GM19463 (cell line): ENCODE measurements at regions not wholly inside any gene's neighbourhood (a gene's known extent, or its start where the extent isn't known, plus 50 kb on each side); places are given as distances from the start of the nearest gene placed in this dataset.

Source experiments
- ATAC-seq: cut with Tn5 transposase; IDR thresholded peaks from one replicate; pipeline ENCODE4 v1.9.1; 2021; ENCODE audit warnings: mild to moderate bottlenecking, moderate library complexity; ENCODE audit not compliant: unreplicated experiment

DNA sequence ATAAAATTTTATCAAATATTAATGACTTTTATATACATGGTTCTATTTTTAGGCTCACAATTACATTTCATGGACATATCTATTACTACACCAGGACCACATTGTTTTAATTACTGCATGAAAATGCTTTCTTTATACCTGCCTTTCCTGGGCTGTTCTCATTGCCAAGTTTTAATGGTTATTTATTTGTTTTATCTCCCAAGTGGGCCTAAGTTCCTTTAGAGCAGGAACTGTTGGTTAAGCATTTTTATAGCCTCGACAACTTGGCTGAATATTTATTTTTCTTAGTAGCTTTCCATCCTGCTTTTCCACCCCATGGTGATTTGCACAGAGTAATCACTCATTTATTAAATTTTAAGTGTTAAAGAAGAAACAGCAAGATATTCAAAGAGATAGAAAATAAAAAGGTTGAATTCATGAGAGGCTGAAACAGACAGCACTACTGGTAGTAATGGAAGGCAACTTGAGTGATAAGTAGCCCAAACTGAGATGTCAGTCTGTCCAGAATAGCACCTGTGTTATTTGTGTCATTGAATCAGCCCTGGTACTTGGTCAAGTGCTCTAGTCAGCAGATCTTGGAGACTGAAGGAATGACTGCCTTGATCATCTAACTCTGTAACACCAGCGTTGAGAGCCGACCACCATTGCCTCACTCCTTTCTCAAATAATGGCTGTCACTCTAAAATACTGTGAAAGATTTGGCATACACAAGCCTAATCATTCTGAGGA lies 119.1 kb upstream of the EGLN3 start:
- no peak for ATAC-seq

DNA sequence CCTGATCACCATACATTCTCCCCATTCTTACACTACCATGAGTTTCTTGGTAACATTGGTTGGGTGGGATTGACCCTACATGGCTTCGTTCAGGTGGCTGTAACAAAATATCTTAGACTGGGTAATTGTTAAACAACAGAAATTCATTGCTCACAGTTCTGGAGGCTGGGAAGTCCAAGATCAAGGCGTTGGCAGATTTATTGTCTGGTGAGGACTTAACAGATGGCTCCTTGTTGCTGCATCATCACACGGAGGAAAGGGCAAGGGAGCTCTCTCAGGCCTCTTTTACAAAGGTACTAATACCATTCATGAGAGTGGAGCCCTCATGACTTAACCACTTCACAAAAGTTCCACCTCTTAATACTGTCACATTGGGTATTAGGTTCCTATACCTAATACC lies 116.7 kb upstream of the EGLN3 start:
- ATAC-seq = no peak

DNA sequence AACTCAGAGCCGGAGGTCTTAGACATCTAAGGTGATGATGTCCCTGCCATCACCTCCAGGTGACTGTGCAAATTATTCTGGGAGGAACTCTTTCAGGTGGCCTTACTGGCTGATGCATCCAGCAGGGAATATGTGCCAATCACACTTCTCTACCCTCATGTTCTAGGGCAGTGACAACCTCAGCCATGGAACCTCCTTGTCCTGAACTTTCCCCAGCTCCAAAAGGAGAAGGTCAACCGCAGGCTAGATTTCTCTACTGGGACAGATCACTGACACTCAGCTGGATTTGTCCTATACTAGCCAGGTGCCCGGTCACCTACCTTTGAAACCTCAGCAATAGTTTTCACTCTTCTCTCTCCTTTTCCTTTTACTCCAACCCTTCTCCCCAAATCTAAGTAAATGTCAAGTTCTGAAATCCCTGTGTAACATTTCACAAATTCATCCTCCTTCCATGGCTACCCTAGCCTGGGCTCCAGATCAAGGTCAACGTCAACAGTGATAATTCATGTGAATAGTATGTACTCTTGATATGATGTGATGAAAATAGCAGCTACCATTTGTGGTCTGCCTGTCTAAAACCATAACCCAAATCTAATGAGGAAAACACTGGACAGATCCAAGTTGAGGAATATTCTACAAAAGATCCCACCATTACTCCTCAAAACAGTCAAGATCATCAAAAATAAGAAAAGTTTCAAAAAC lies 115.0 kb upstream of the EGLN3 start:
- no peak for ATAC-seq

- ATAC-seq = no peak
Measured at GRCh38 chr14:34065236-34065635, 114.4 kb upstream of the EGLN3 start.

DNA sequence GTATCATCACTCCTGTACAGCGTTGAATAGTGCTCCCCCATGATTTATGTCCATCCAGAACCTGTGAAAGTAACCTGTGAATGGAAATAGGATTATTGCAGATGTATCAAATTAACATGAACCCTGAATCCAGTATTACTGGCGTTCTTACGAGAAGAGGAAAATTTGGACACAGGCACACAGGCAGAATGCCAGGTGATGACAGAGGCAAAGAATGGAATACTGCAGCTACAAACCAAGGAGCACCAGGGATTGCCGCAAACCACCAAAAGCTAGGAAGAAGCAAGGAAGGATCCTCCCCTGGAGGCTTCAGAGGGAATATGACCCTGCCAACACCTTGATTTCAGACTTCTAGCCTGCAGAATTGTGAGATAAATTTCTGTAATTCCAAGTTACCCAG lies 113.5 kb upstream of the EGLN3 start:
- ATAC-seq = no peak

DNA sequence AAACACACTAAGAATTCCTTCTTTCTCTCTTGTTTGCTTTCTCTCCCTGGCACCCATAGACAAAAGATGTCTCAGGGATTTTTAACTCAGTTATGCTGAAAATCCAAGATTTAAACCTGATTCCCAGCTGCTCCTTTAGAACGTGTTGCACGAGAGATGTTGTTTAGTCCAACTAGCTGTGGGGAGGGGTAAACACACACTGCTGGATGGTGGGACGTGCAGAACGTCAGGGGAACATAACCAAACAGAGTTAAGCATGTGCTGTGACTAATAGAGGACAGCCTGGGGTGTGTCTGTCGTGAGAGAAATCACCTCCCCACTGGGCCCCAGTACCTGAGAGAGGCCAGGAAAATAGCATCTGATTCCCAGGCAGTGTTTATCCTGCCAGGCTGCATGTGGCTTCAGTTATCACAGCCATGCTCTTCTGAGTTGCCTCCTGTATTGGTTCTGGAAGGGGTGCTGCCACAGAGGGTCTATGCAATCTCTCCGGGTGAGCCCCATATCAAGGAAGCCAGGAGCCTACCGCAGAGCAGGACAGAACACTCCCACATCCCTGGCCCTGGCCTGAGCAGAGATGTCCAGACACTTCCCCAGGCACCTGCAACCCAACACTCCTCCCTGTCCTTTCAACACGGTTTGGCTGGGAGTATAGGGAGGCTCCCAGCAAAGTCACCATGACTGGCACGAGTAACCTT lies 112.7 kb upstream of the EGLN3 start:
- no peak for ATAC-seq

GRCh38 chr14:34063042-34063441 lies 112.2 kb upstream of the EGLN3 start:
- ATAC-seq = no peak

DNA sequence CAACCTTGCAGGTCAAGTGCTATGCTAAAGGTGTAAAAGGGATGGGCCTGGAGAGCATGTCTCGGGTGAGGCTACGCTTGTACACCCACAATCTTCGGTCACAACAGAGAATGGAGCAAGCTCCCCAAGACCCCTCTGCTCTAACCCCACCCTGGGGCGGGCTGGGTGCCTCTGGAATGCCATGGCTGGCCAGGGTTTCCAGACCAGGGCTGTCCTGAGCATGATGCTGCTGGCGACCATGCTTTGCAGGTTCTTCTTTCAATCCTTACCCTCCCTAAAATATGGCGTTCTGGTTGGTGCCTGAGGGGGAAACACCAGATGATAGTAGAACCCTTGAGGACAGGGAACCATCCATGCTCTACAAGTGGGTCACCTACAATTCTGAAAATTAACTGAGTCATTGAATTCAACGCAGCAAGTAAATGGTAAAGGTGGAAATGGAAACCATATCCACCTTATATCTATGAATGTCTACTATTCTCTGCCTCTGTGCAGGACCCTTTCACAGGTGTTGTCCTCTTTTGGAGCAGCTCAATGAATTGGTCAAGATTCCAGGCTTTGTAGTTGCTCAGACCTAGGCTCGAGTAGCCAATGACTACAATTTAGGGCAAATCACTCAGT lies 111.6 kb upstream of the EGLN3 start:
- ATAC-seq = no peak

DNA sequence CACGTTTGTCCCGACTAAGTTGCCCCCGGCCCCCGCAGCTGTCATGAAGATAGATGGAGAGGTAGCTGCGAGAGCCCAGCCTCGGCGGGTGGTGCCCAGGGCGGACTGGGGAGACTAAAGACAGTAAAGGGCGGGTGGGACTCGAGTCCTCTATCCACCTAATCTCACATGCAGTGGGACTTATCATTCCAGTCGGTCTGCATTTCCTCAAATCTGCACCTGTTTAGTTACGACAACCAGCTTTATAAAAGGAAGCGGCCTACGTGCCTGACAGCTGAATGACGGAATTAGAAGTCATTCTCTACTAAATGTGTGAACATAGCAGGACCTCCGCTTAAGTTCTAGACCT lies 109.8 kb upstream of the EGLN3 start:
- ATAC-seq = no peak

GRCh38 chr14:34059925-34060650 lies 109.2 kb upstream of the EGLN3 start:
- ATAC-seq = peak; percentile 78

DNA sequence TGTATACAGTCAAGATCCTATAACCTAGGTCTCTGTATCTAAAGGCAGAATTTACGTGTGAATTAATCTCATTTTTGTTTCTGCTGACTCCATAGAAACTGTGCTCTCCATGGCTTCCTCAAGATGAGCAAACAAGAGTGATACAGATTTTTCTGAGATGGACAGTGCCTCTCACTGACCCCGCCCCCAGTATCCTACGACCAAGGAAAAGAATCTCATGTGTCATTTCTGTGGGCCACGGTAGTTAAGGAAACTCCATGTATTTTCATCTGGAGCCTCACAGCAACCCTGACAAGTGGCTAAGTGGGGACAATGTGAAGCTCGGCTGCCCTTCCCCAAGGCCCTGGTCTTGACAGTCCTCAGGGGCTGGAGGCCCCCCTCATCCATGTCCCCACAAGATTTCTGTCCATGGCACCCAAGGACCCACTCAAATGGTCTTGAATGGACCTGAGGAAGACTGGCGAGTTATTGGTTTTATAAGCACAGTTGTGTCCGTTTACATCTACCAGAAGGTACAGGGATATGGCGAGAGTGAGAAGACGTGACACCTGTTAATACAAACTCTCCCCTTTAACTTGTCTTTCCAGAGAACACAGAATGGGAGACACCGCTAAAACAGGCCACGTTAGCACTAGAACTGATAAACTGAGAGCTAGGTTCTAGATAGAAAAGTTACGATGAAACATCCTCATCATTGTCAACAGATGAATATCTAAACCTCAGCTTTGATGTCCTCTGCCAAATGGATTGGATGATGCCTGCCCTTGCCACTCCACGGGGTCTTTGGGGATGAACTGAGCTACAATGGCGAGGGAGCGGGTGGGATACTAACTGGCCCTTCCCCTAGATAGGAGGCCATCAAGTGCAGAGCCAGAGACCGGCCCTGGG lies 108.4 kb upstream of the EGLN3 start:
- ATAC-seq = no peak

DNA sequence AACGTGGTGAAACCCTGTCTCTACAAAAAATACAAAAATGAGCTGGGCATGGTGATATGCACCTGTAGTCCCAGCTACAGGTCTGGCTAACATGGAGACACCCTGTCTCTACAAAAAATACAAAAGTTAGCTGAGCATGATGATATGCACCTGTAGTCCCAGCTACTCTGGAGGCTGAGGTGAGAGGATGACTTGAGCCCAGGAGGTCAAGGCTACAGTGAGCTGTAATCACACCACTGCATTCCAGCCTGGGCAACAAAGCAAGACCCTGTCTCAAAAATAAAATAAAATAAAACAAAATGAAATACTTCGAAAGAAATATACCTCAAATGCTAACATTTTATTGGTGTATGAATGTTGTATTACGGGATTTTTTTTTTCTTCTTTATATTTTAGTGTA lies 107.6 kb upstream of the EGLN3 start:
- ATAC-seq = no peak

DNA sequence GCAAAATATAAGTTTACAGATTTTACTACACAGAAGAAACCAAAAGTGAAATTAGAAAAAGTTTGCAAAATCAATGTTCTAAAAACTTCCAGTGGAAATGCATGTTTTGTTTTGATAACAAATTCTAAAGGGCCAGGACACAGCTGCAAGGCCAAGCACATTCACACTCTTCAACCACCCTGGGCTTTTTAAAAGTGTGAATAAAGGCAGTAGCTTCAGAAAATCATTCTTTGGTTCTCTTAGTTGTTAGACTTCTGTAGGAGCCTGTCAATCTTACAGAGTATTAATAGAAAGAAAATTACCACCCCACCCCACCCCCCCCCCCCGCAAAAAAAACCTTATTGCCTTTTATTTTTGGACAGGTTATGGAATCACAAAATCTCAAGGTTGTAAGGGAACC lies 105.2 kb upstream of the EGLN3 start:
- ATAC-seq = no peak

GRCh38 chr14:34055157-34055950 lies 104.5 kb upstream of the EGLN3 start:
- no peak for ATAC-seq

DNA sequence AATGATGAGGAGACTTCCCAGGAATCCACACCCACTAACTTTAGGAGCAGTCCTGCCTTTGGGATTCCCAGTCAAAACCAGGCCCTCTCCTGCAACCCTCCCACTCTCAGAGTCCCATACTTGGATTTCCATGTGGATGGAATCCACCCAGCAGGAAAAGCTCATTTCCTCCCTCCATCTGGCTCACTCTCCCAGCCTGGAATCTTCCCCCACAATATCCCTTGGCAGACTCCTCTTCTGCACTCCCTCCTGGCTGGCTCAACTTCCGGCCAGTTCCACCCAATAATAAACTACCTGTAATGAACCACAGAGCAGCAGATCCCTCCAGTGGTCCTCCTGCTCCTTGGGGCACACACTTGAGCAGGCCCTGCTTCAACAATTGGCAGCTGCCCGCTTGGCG lies 102.8 kb upstream of the EGLN3 start:
- ATAC-seq = no peak

- peak; percentile 27 for ATAC-seq
Measured at GRCh38 chr14:34052658-34053014, 101.8 kb upstream of the EGLN3 start.

- ATAC-seq = peak; percentile 82
Measured at GRCh38 chr14:34051966-34052657, 101.2 kb upstream of the EGLN3 start.

DNA sequence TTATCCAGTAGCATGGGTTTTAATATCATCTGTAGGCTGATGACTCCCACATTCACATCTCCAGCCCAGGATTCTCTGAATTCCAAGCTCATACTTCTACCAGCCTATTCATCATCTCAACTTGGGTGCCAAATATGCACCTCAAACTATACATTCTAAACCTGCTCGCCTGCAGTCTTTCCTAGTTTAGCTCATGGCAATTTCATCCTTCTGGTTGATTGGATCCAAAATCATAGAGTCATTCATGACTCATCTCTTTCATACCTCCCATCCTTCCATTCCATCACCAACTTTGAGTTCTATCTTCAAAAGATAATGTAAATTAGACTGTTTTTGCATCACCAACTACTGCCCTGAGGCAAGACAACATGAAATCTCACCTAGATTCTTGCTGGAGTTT lies 99.7 kb upstream of the EGLN3 start:
- ATAC-seq = no peak

- ATAC-seq = no peak
Measured at GRCh38 chr14:34049790-34050189, 98.9 kb upstream of the EGLN3 start.
